H9 (cell line): ENCODE measurements at regions not wholly inside any gene's neighbourhood (a gene's known extent, or its start where the extent isn't known, plus 50 kb on each side); places are given as distances from the start of the nearest gene placed in this dataset.

Experiments used
- DNase-seq: peaks from one replicate; pipeline ENCODE4 v3.0.0-alpha.2; 2017
- H2AFZ ChIP-seq: one replicate; pipeline ENCODE4 v1.6.1; 2013; ENCODE audit warnings: mild to moderate bottlenecking, low read length, control low read depth, moderate library complexity
- H2AK5ac ChIP-seq: 2 replicates; pipeline ENCODE4 v1.6.1; 2013; ENCODE audit warnings: low read length, control low read depth, mixed read lengths; ENCODE audit not compliant: insufficient read length
- H2BK120ac ChIP-seq: one replicate; pipeline ENCODE4 v1.6.1; 2013; ENCODE audit warnings: low read depth, mild to moderate bottlenecking, low read length, control low read depth, inconsistent platforms; ENCODE audit not compliant: poor library complexity, severe bottlenecking
- H2BK12ac ChIP-seq: 2 replicates; pipeline ENCODE4 v1.6.1; 2013; ENCODE audit warnings: low read length, control low read depth, mixed read lengths, low read depth; ENCODE audit not compliant: insufficient read length
- H2BK15ac ChIP-seq: 2 replicates; pipeline ENCODE4 v1.6.1; 2013; ENCODE audit warnings: low read depth, low read length, control low read depth
- H2BK20ac ChIP-seq: one replicate; pipeline ENCODE4 v1.6.1; 2013; ENCODE audit warnings: low read depth, mild to moderate bottlenecking, low read length, control low read depth, inconsistent platforms; ENCODE audit not compliant: poor library complexity, severe bottlenecking
- H2BK5ac ChIP-seq: 2 replicates; pipeline ENCODE4 v1.6.1; 2013; ENCODE audit warnings: low read length, control low read depth, mixed read lengths; ENCODE audit not compliant: insufficient read length
- H3K14ac ChIP-seq: 2 replicates; pipeline ENCODE4 v1.6.1; 2013; ENCODE audit warnings: low read length, control low read depth; ENCODE audit not compliant: insufficient read depth
- H3K18ac ChIP-seq: 2 replicates; pipeline ENCODE4 v1.6.1; 2013; ENCODE audit warnings: low read depth, mild to moderate bottlenecking, mixed read lengths, low read length, control low read depth; ENCODE audit not compliant: insufficient read length
- H3K23ac ChIP-seq: 2 replicates; pipeline ENCODE4 v1.6.1; 2013; ENCODE audit warnings: low read length, control low read depth, mixed read lengths, low read depth; ENCODE audit not compliant: insufficient read length
- H3K23me2 ChIP-seq: 2 replicates; pipeline ENCODE4 v1.6.1; 2013; ENCODE audit warnings: low read depth, mild to moderate bottlenecking, mixed read lengths, low read length, control low read depth; ENCODE audit not compliant: insufficient read length, poor library complexity, severe bottlenecking
- H3K27ac ChIP-seq: 2 replicates; pipeline ENCODE4 v1.5.1; 2013; ENCODE audit warnings: low read length, control low read depth, mixed read lengths, low read depth; ENCODE audit not compliant: insufficient read length
- H3K27me3 ChIP-seq: 2 replicates; pipeline ENCODE4 v1.6.1; 2013; ENCODE audit warnings: low read length, control low read depth, inconsistent platforms; ENCODE audit not compliant: insufficient read depth
- H3K4ac ChIP-seq: 2 replicates; pipeline ENCODE4 v1.6.1; 2013; ENCODE audit warnings: low read depth, mild to moderate bottlenecking, control low read depth, inconsistent platforms, low read length, moderate library complexity
- H3K4me1 ChIP-seq: 2 replicates; pipeline ENCODE4 v1.6.1; 2013; ENCODE audit warnings: low read length, control low read depth, inconsistent platforms; ENCODE audit not compliant: insufficient read depth
- H3K4me2 ChIP-seq: 2 replicates; pipeline ENCODE4 v1.6.1; 2013; ENCODE audit warnings: low read length, control low read depth, mixed read lengths; ENCODE audit not compliant: insufficient read length, insufficient read depth
- H3K56ac ChIP-seq: 2 replicates; pipeline ENCODE4 v1.6.1; 2013; ENCODE audit warnings: low read depth, mild to moderate bottlenecking, mixed read lengths, low read length, control low read depth; ENCODE audit not compliant: insufficient read length
- H3K79me1 ChIP-seq: 2 replicates; pipeline ENCODE4 v1.6.1; 2013; ENCODE audit warnings: low read depth, mild to moderate bottlenecking, moderate library complexity, low read length, control low read depth, inconsistent platforms; ENCODE audit not compliant: insufficient read depth, poor library complexity, severe bottlenecking
- H3K79me2 ChIP-seq: 2 replicates; pipeline ENCODE4 v1.6.1; 2013; ENCODE audit warnings: low read length, control low read depth, inconsistent platforms; ENCODE audit not compliant: insufficient read depth
- H3K9ac ChIP-seq: 2 replicates; pipeline ENCODE4 v1.6.1; 2013; ENCODE audit warnings: low read length, control low read depth, mixed read lengths; ENCODE audit not compliant: insufficient read length; ENCODE audit errors: extremely low read depth
- H3K9me3 ChIP-seq: one replicate; pipeline ENCODE4 v1.6.1; 2013; ENCODE audit warnings: low read depth, low read length, inconsistent platforms; ENCODE audit not compliant: control insufficient read depth
- H3T11ph ChIP-seq: one replicate; pipeline ENCODE4 v1.6.1; 2013; ENCODE audit warnings: mild to moderate bottlenecking, low read length, control low read depth, inconsistent platforms
- H4K20me1 ChIP-seq: one replicate; pipeline ENCODE4 v1.6.1; 2013; ENCODE audit not compliant: control insufficient read depth, insufficient read length, insufficient read depth
- H4K5ac ChIP-seq: 2 replicates; pipeline ENCODE4 v1.6.1; 2013; ENCODE audit warnings: low read depth, mild to moderate bottlenecking, mixed read lengths, low read length, control low read depth; ENCODE audit not compliant: insufficient read length
- H4K8ac ChIP-seq: replicated peaks from 2 replicates; pipeline ENCODE4 v1.6.1; 2013; ENCODE audit warnings: low read length, control low read depth, mixed read lengths, low read depth; ENCODE audit not compliant: insufficient read length
- H4K91ac ChIP-seq: 2 replicates; pipeline ENCODE4 v1.6.1; 2013; ENCODE audit warnings: low read depth, mild to moderate bottlenecking, moderate library complexity, mixed read lengths, low read length, control low read depth; ENCODE audit not compliant: insufficient read length
- H3K27ac Mint-ChIP-seq, 3 experiments: 2 replicates in 2 of 3; 3 replicates in 1 of 3; pipeline ENCODE4 v1.8.0; 2020 to 2021; ENCODE audit warnings: mixed read lengths in 3 of 3, mild to moderate bottlenecking in 1 of 3, moderate library complexity in 1 of 3
- H3K27me3 Mint-ChIP-seq: 2 replicates; pipeline ENCODE4 v1.8.0; 2021; ENCODE audit warnings: low read depth, mild to moderate bottlenecking, moderate library complexity, mixed read lengths
- H3K36me3 Mint-ChIP-seq, 3 experiments: 2 replicates in 2 of 3; 3 replicates in 1 of 3; pipeline ENCODE4 v1.8.0; 2020 to 2021; ENCODE audit warnings: low read depth in 3 of 3, mixed read lengths in 3 of 3; ENCODE audit not compliant: insufficient read depth in 1 of 3
- H3K4me1 Mint-ChIP-seq, 2 experiments: 2 replicates each; pipeline ENCODE4 v1.8.0; 2020; ENCODE audit warnings: mixed read lengths in 2 of 2
- H3K4me3 Mint-ChIP-seq, 2 experiments: 2 replicates in 1 of 2; 3 replicates in 1 of 2; pipeline ENCODE4 v1.8.0; 2020 to 2021; ENCODE audit warnings: mild to moderate bottlenecking in 2 of 2, mixed read lengths in 2 of 2, moderate library complexity in 1 of 2
- H3K9me3 Mint-ChIP-seq, 2 experiments: 2 replicates in 1 of 2; 3 replicates in 1 of 2; pipeline ENCODE4 v1.8.0; 2020; ENCODE audit warnings: mild to moderate bottlenecking in 2 of 2, mixed read lengths in 2 of 2, moderate library complexity in 1 of 2
- CTCF ChIP-seq: fragments of 200-600 bp; sonication (generic); conservative IDR thresholded peaks from 3 replicates; pipeline ENCODE4 v1.8.0; 2021; ENCODE audit warnings: antibody characterized with exemption, mild to moderate bottlenecking
- WGBS: extraction: QIAGEN DNeasy Blood & Tissue Kit; methylation state at CpG from one replicate; pipeline ENCODE4 v1.1.7; 2013; ENCODE audit warnings: missing lambda C conversion rate, low lambda C conversion rate, mixed read lengths; ENCODE audit not compliant: insufficient read length; ENCODE audit errors: extremely low coverage; 5-methylcytosine and 5-hydroxymethylcytosine counted together

- no peak overlapping the region for H2AFZ ChIP-seq
- no peaks in the 10 kb centered on the region for H3K23me2 ChIP-seq
- H3K79me1 ChIP-seq: no peaks in the 10 kb centered on the region
- H3K56ac ChIP-seq: no peak overlapping the region
- H3K4ac ChIP-seq: no peak overlapping the region
- H2BK120ac ChIP-seq: no peak overlapping the region
- Mint-ChIP-seq H3K4me1 (peaks cover 5% of the 10 kb centered on the region in 2 experiments; a peak in 2 of 4 replicates), H3K27me3 (peaks cover 11% of the 10 kb centered on the region), H3K27ac (no peak overlapping the region), H3K4me3 (no peak overlapping the region), H3K36me3 (peaks cover 2 to 11% (median 10%) of the 10 kb centered on the region in 3 experiments; a peak in 6 of 7 replicates), H3K9me3 (peaks cover 65 to 71% of the 10 kb centered on the region in 2 experiments)
- H3K27me3 ChIP-seq: no peaks in the 10 kb centered on the region
- H3K18ac ChIP-seq: no peak overlapping the region
- H4K8ac ChIP-seq: no peak overlapping the region
- no peak for TF ChIP-seq CTCF
- H2BK15ac ChIP-seq: no peak overlapping the region
- no peaks in the 10 kb centered on the region for H3K79me2 ChIP-seq
- H4K91ac ChIP-seq: no peak overlapping the region
- no peak overlapping the region for H2AK5ac ChIP-seq
- H3T11ph ChIP-seq: no peak overlapping the region
- H3K4me1 ChIP-seq: 0 out of 2 replicates have a peak, but pooled peaks cover 3% of the 10 kb centered on the region
- no peak overlapping the region for H3K23ac ChIP-seq
- H3K14ac ChIP-seq: no peak overlapping the region
- H2BK20ac ChIP-seq: no peak overlapping the region
- H2BK5ac ChIP-seq: no peak overlapping the region
- H3K4me2 ChIP-seq: no peak overlapping the region
- WGBS: no CpG with 5 or more reads among the region's 4 CpGs
- H4K5ac ChIP-seq: no peak overlapping the region
- no peaks in the 10 kb centered on the region for H4K20me1 ChIP-seq
- no peak overlapping the region for H3K27ac ChIP-seq
- H3K9me3 ChIP-seq: no peaks in the 10 kb centered on the region
- no peak for DNase-seq
- H3K9ac ChIP-seq: no peak overlapping the region
- no peak overlapping the region for H2BK12ac ChIP-seq
Observed at GRCh38 chrX:40318801-40319200, 221.0 kb upstream of the BCOR start.
